Mesenchymal stem cell (in vitro differentiated cells and primary cell): ENCODE measurements at regions not wholly inside any gene's neighbourhood (a gene's known extent, or its start where the extent isn't known, plus 50 kb on each side); places are given as distances from the start of the nearest gene placed in this dataset.

Source experiments
- DNase-seq: peaks from one replicate; pipeline ENCODE4 v3.0.0-alpha.2; 2013
- H2AFZ ChIP-seq: one replicate; pipeline ENCODE4 v1.6.1; 2013; ENCODE audit warnings: low read depth, mild to moderate bottlenecking, control low read depth, inconsistent platforms, low read length, moderate library complexity
- H2AK5ac ChIP-seq: 2 replicates; pipeline ENCODE4 v1.6.1; 2013; ENCODE audit warnings: low read length, moderate library complexity, mild to moderate bottlenecking, inconsistent platforms; ENCODE audit not compliant: severe bottlenecking
- H2BK120ac ChIP-seq: one replicate; pipeline ENCODE4 v1.6.1; 2013; ENCODE audit warnings: low read depth, mild to moderate bottlenecking, inconsistent platforms, low read length, moderate library complexity
- H2BK12ac ChIP-seq, 2 experiments: one replicate each; pipeline ENCODE4 v1.6.1; 2013; ENCODE audit warnings: inconsistent platforms in 2 of 2, low read length in 2 of 2, mild to moderate bottlenecking in 2 of 2, moderate library complexity in 2 of 2, control low read depth in 1 of 2
- H2BK15ac ChIP-seq: one replicate; pipeline ENCODE4 v1.6.1; 2013; ENCODE audit warnings: mild to moderate bottlenecking, low read depth, inconsistent platforms; ENCODE audit not compliant: poor library complexity, severe bottlenecking
- H2BK5ac ChIP-seq: 2 replicates; pipeline ENCODE4 v1.6.1; 2013; ENCODE audit warnings: low read depth, mild to moderate bottlenecking, low read length, control low read depth, inconsistent platforms; ENCODE audit not compliant: poor library complexity, severe bottlenecking
- H3K14ac ChIP-seq, 2 experiments: one replicate each; pipeline ENCODE4 v1.6.1; 2013; ENCODE audit warnings: inconsistent platforms in 2 of 2, low read length in 2 of 2, control low read depth in 1 of 2, mild to moderate bottlenecking in 1 of 2, moderate library complexity in 1 of 2
- H3K18ac ChIP-seq, 2 experiments: one replicate each; pipeline ENCODE4 v1.6.1; 2013; ENCODE audit warnings: inconsistent platforms in 2 of 2, low read length in 2 of 2, control low read depth in 1 of 2, low read depth in 1 of 2, mild to moderate bottlenecking in 1 of 2
- H3K23ac ChIP-seq, 2 experiments: one replicate each; pipeline ENCODE4 v1.6.1; 2013; ENCODE audit warnings: inconsistent platforms in 2 of 2, low read length in 2 of 2, mild to moderate bottlenecking in 2 of 2, moderate library complexity in 2 of 2, control low read depth in 1 of 2
- H3K27ac ChIP-seq: 2 replicates; pipeline ENCODE4 v1.5.1; 2013; ENCODE audit warnings: mild to moderate bottlenecking, moderate library complexity, low read length, control low read depth, inconsistent platforms; ENCODE audit not compliant: poor library complexity, severe bottlenecking
- H3K27me3 ChIP-seq, 2 experiments: 2 replicates each; pipeline versions ENCODE4 v1.6.1 to v1.7.0; 2013; ENCODE audit warnings: low read length in 2 of 2, mild to moderate bottlenecking in 2 of 2, moderate library complexity in 2 of 2, control low read depth in 1 of 2, inconsistent platforms in 1 of 2; ENCODE audit not compliant: control insufficient read depth in 1 of 2, insufficient read depth in 1 of 2
- H3K36me3 ChIP-seq, 2 experiments: 2 replicates each; pipeline versions ENCODE4 v1.6.1 to v1.7.0; 2013; ENCODE audit warnings: low read length in 2 of 2, control low read depth in 1 of 2, inconsistent platforms in 1 of 2, low read depth in 1 of 2, mild to moderate bottlenecking in 1 of 2; ENCODE audit not compliant: insufficient read depth in 2 of 2, control insufficient read depth in 1 of 2
- H3K4ac ChIP-seq, 2 experiments: one replicate each; pipeline ENCODE4 v1.6.1; 2013; ENCODE audit warnings: inconsistent platforms in 2 of 2, low read length in 2 of 2, mild to moderate bottlenecking in 2 of 2, moderate library complexity in 2 of 2, control low read depth in 1 of 2, low read depth in 1 of 2
- H3K4me1 ChIP-seq: 2 replicates; pipeline ENCODE4 v1.6.1; 2013; ENCODE audit warnings: low read depth, low read length, control low read depth; ENCODE audit not compliant: control insufficient read depth, insufficient read depth
- H3K4me2 ChIP-seq: 2 replicates; pipeline ENCODE4 v1.6.1; 2013; ENCODE audit warnings: low read length, mild to moderate bottlenecking, inconsistent platforms; ENCODE audit not compliant: poor library complexity, severe bottlenecking
- H3K4me3 ChIP-seq, 2 experiments: 2 replicates each; pipeline versions ENCODE4 v1.5.1 to v1.7.0; 2013; ENCODE audit warnings: low read length in 2 of 2, mild to moderate bottlenecking in 2 of 2, control low read depth in 1 of 2, low read depth in 1 of 2; ENCODE audit not compliant: insufficient read depth in 1 of 2
- H3K79me1 ChIP-seq: replicated peaks from 2 replicates; pipeline ENCODE4 v1.6.1; 2013; ENCODE audit warnings: mild to moderate bottlenecking, control low read depth, low read length, inconsistent platforms; ENCODE audit not compliant: poor library complexity, severe bottlenecking
- H3K9ac ChIP-seq: 2 replicates; pipeline ENCODE4 v1.7.0; 2013; ENCODE audit warnings: mild to moderate bottlenecking, low read length, moderate library complexity
- H3K9me3 ChIP-seq: 2 replicates; pipeline ENCODE4 v1.7.0; 2013; ENCODE audit warnings: mild to moderate bottlenecking, low read length; ENCODE audit not compliant: control insufficient read depth
- H4K8ac ChIP-seq: one replicate; pipeline ENCODE4 v1.6.1; 2013; ENCODE audit warnings: inconsistent platforms, mild to moderate bottlenecking, low read length, moderate library complexity
- H4K91ac ChIP-seq: one replicate; pipeline ENCODE4 v1.6.1; 2013; ENCODE audit warnings: mild to moderate bottlenecking, low read length, inconsistent platforms
- WGBS: methylation state at CpG from one replicate; pipeline ENCODE4 v1.1.7; 2013; ENCODE audit warnings: mixed read lengths; 5-methylcytosine and 5-hydroxymethylcytosine counted together

GRCh38 chr6:1231941-1232340, 80.0 kb upstream of the FOXQ1 start:
- Histone ChIP-seq H3K4me1 (no peaks in the 10 kb centered on the region), H3K9ac (no peak overlapping the region), H3K36me3 (no peaks in the 10 kb centered on the region), H3K4ac (no peak overlapping the region), H3K79me1 (no peaks in the 10 kb centered on the region), H3K27ac (no peak overlapping the region), H2BK120ac (no peak overlapping the region), H2BK15ac (no peak overlapping the region), H3K18ac (no peak overlapping the region), H3K4me3 (no peak overlapping the region), H3K27me3 (peaks cover 7 to 58% of the 10 kb centered on the region in 2 experiments), H4K8ac (no peak overlapping the region), H2BK5ac (no peak overlapping the region), H2BK12ac (no peak overlapping the region), H3K4me2 (no peak overlapping the region), H3K9me3 (no peaks in the 10 kb centered on the region), H4K91ac (no peak overlapping the region), H3K23ac (no peak overlapping the region), H3K14ac (no peak overlapping the region), H2AFZ (no peak overlapping the region), H2AK5ac (no peak overlapping the region)
- DNase-seq: no peak
- WGBS: 94% methylated on average over 4 of the region's 4 CpGs

GRCh38 chr6:1230689-1231605, 81.0 kb upstream of the FOXQ1 start:
- Histone ChIP-seq H3K27ac (no peak overlapping the region), H3K27me3 (peaks cover 7 to 58% of the 10 kb centered on the region in 2 experiments), H2AFZ (no peak overlapping the region), H3K18ac (no peak overlapping the region), H3K4me3 (no peak overlapping the region), H3K4me1 (no peaks in the 10 kb centered on the region), H3K23ac (no peak overlapping the region), H3K79me1 (no peaks in the 10 kb centered on the region), H2BK15ac (no peak overlapping the region), H4K8ac (no peak overlapping the region), H3K14ac (no peak overlapping the region), H3K9me3 (no peaks in the 10 kb centered on the region), H3K9ac (no peak overlapping the region), H3K4ac (no peak overlapping the region), H2BK12ac (no peak overlapping the region), H4K91ac (no peak overlapping the region), H2AK5ac (no peak overlapping the region), H2BK5ac (no peak overlapping the region), H3K36me3 (no peaks in the 10 kb centered on the region), H3K4me2 (no peak overlapping the region), H2BK120ac (no peak overlapping the region)
- no peak for DNase-seq
- WGBS: 61% methylated on average over 8 of the region's 8 CpGs

GRCh38 chr6:1230281-1230680, 81.6 kb upstream of the FOXQ1 start:
- no peak overlapping the region for H4K8ac ChIP-seq
- peaks cover 7 to 57% of the 10 kb centered on the region in 2 experiments for H3K27me3 ChIP-seq
- no peak overlapping the region for H4K91ac ChIP-seq
- H3K18ac ChIP-seq: no peak overlapping the region
- H3K36me3 ChIP-seq: no peaks in the 10 kb centered on the region
- no peak overlapping the region for H3K4me3 ChIP-seq
- no peaks in the 10 kb centered on the region for H3K4me1 ChIP-seq
- H3K14ac ChIP-seq: no peak overlapping the region
- H2BK5ac ChIP-seq: no peak overlapping the region
- H3K23ac ChIP-seq: no peak overlapping the region
- H3K27ac ChIP-seq: no peak overlapping the region
- H2BK12ac ChIP-seq: no peak overlapping the region
- H3K4ac ChIP-seq: no peak overlapping the region
- H3K79me1 ChIP-seq: no peaks in the 10 kb centered on the region
- DNase-seq: no peak
- no peak overlapping the region for H3K9ac ChIP-seq
- H3K9me3 ChIP-seq: no peaks in the 10 kb centered on the region
- no peak overlapping the region for H2BK120ac ChIP-seq
- no peak overlapping the region for H3K4me2 ChIP-seq
- WGBS: 77% methylated on average over 4 of the region's 6 CpGs
- H2AFZ ChIP-seq: no peak overlapping the region
- H2AK5ac ChIP-seq: no peak overlapping the region
- H2BK15ac ChIP-seq: no peak overlapping the region

- Histone ChIP-seq H3K18ac (no peak overlapping the region), H3K9me3 (no peaks in the 10 kb centered on the region), H2BK5ac (no peak overlapping the region), H2BK12ac (no peak overlapping the region), H3K9ac (no peak overlapping the region), H3K23ac (no peak overlapping the region), H3K4me3 (no peak overlapping the region), H3K36me3 (no peaks in the 10 kb centered on the region), H2BK120ac (no peak overlapping the region), H2AK5ac (no peak overlapping the region), H3K27me3 (peaks cover 7 to 57% of the 10 kb centered on the region in 2 experiments), H2AFZ (no peak overlapping the region), H3K4me2 (no peak overlapping the region), H3K4me1 (no peaks in the 10 kb centered on the region), H4K8ac (no peak overlapping the region), H3K4ac (no peak overlapping the region), H3K14ac (no peak overlapping the region), H4K91ac (no peak overlapping the region), H3K27ac (no peak overlapping the region), H3K79me1 (no peaks in the 10 kb centered on the region), H2BK15ac (no peak overlapping the region)
- WGBS: 90% methylated on average over 7 of the region's 9 CpGs
- DNase-seq: no peak
These were observed 82.1 kb upstream of the FOXQ1 start for GRCh38 chr6:1229808-1230207.
